Choroid plexus epithelial cell (primary cell): ENCODE measurements at regions not wholly inside any gene's neighbourhood (a gene's known extent, or its start where the extent isn't known, plus 50 kb on each side); places are given as distances from the start of the nearest gene placed in this dataset.

ENCODE experiments used
- DNase-seq: peaks from one replicate; pipeline ENCODE4 v3.0.0-alpha.2; 2010; ENCODE audit warnings: low read depth
- H3K4me3 ChIP-seq: 2 replicates; pipeline ENCODE4 v1.5.1; 2011; ENCODE audit warnings: low read depth, mild to moderate bottlenecking, control low read depth, low read length, moderate library complexity
- CTCF ChIP-seq: conservative IDR thresholded peaks from 2 replicates; pipeline ENCODE4 v1.5.1; 2011; ENCODE audit warnings: low read depth, mild to moderate bottlenecking, control low read depth, inconsistent platforms, low read length, moderate library complexity

GRCh38 chr11:71079795-71080194 lies 172.6 kb downstream of the SHANK2 start:
- no peak for TF ChIP-seq CTCF
- H3K4me3 ChIP-seq, result no peak overlapping the region
- DNase-seq, result no peak

- no peak for DNase-seq
- no peak for TF ChIP-seq CTCF
Observed at GRCh38 chr11:71078482-71078881, 173.9 kb downstream of the SHANK2 start.

GRCh38 chr11:71076525-71077304 lies 175.7 kb downstream of the SHANK2 start:
- H3K4me3 ChIP-seq, result no peak overlapping the region
- no peak for DNase-seq
- TF ChIP-seq CTCF, result no peak

More at GRCh38 chr11:71078482-71078881, 173.9 kb downstream of the SHANK2 start:
- H3K4me3 ChIP-seq, result no peak overlapping the region

- no peak for TF ChIP-seq CTCF
- H3K4me3 ChIP-seq, result no peak overlapping the region
- no peak for DNase-seq
Observed at GRCh38 chr11:71075871-71076420, 176.4 kb downstream of the SHANK2 start.

- H3K4me3 ChIP-seq, result no peak overlapping the region
- no peak for DNase-seq
- no peak for TF ChIP-seq CTCF
Observed at GRCh38 chr11:71075116-71075720, 177.2 kb downstream of the SHANK2 start.

- no peak overlapping the region for H3K4me3 ChIP-seq
- no peak for DNase-seq
- TF ChIP-seq CTCF, result no peak
Observed at GRCh38 chr11:71071736-71072509, 180.5 kb downstream of the SHANK2 start.
